Type B pancreatic cell (in vitro differentiated cells): ENCODE measurements at regions not wholly inside any gene's neighbourhood (a gene's known extent, or its start where the extent isn't known, plus 50 kb on each side); places are given as distances from the start of the nearest gene placed in this dataset.

ENCODE experiments used
- DNase-seq: peaks from one replicate; pipeline ENCODE4 v3.0.0; 2021; ENCODE audit warnings: mixed read lengths; ENCODE audit not compliant: unreplicated experiment; ENCODE audit errors: extremely low spot score
- H3K27ac Mint-ChIP-seq: 2 replicates; pipeline ENCODE4 v1.8.0; 2021; ENCODE audit warnings: mild to moderate bottlenecking, mixed read lengths
- H3K27me3 Mint-ChIP-seq: 2 replicates; pipeline ENCODE4 v1.8.0; 2021; ENCODE audit warnings: mixed read lengths
- H3K36me3 Mint-ChIP-seq: 2 replicates; pipeline ENCODE4 v1.8.0; 2021; ENCODE audit warnings: mixed read lengths
- H3K4me1 Mint-ChIP-seq: one replicate; pipeline ENCODE4 v1.8.0; 2021; ENCODE audit warnings: mixed read lengths; ENCODE audit not compliant: unreplicated experiment
- H3K4me3 Mint-ChIP-seq: 2 replicates; pipeline ENCODE4 v1.8.0; 2021; ENCODE audit warnings: mild to moderate bottlenecking, mixed read lengths
- H3K9me3 Mint-ChIP-seq: 2 replicates; pipeline ENCODE4 v1.8.0; 2021; ENCODE audit warnings: mixed read lengths
- CTCF ChIP-seq: fragments of 200-600 bp; sonication (generic); conservative IDR thresholded peaks from 2 replicates; pipeline ENCODE4 v1.5.0; 2021; ENCODE audit warnings: antibody characterized with exemption, mild to moderate bottlenecking

DNA sequence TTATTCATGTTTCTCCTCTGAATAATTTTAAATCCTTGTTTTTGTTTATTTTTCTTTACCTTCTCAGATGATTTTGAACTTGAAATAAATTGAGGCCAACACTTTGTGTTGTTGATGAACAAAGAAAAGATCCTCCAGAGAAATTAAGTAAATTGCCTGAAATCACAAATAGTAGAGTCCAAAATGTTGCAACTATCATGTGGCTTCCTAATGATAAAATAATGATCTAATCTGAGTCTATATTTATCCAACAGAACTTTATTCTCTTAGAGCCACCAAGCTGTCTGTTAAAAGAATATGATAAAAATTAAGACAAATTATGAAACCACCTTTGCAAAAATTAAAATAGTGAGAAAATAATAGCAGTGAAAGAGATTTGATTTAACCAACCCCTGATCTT, 132.2 kb upstream of the SPEF2 start:
- H3K4me3 Mint-ChIP-seq: no peak overlapping the region
- H3K27ac Mint-ChIP-seq: no peak overlapping the region
- H3K9me3 Mint-ChIP-seq: no peaks in the 10 kb centered on the region
- no peaks in the 10 kb centered on the region for H3K27me3 Mint-ChIP-seq
- H3K4me1 Mint-ChIP-seq: peaks cover 12% of the 10 kb centered on the region
- no peak for DNase-seq
- TF ChIP-seq CTCF: no peak
- H3K36me3 Mint-ChIP-seq: no peaks in the 10 kb centered on the region

DNA sequence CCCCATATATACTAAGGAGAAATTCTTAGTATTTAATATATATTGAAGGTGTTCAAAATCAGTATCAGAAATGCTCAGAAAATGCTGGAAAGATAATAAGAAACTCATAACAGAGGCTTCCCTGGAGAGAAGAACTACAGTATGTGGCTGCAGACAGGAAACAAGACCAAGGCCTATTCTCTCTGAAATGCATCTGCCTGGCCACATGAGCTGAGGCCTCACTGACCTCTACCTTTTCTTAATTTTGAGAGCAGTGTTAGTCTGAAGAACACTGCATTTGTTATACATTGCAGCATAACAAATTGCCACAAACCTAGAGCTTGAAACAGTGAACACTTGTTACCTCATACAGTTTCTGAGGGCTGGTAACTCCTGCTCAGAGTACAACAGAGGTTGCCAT, 133.4 kb upstream of the SPEF2 start:
- Mint-ChIP-seq H3K9me3 (peaks cover under 1% of the 10 kb centered on the region), H3K4me3 (no peak overlapping the region), H3K27ac (no peak overlapping the region), H3K4me1 (peaks cover 15% of the 10 kb centered on the region), H3K36me3 (no peaks in the 10 kb centered on the region), H3K27me3 (no peaks in the 10 kb centered on the region)
- no peak for DNase-seq
- TF ChIP-seq CTCF: no peak

DNA sequence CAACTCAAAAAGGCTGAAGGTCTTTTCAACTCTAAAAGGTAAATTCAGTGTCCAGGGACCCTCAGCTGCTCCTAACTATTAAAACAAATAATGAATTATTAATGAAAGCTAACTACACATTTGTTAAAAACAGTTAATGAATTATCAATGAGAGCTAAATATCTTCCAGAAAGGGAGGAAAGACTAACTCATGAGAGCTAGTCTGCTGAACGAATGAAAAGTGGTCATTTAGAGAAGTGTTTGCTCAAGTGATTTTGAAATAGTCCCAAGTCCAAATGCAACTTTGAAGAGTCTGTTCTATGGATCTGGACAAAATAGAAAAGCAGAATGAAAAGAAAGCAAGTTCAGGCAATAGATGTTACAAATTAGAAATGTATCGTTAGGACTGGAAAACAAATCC, 133.9 kb upstream of the SPEF2 start:
- Mint-ChIP-seq H3K4me1 (peaks cover 19% of the 10 kb centered on the region), H3K9me3 (peaks cover 5% of the 10 kb centered on the region), H3K27me3 (no peaks in the 10 kb centered on the region), H3K4me3 (no peak overlapping the region), H3K27ac (no peak overlapping the region), H3K36me3 (no peaks in the 10 kb centered on the region)
- no peak for TF ChIP-seq CTCF
- no peak for DNase-seq

DNA sequence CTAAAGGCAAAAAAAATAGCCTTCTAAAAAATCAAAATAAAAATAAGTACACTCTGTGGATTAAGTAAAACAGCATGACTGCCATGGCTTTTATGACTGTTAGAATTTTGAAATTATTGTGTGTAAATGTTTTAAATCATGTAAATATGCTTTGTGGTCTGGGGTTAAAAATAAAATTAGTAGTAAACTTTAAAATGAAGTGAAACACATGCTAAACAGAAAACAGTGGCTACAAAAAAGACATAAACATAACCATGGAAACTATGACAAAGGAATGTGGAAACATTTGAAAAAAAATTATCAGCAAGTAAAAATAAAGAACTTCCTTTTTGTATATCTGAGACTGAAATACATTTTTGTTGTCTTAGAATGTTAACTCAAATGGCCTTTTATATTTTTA, 134.5 kb upstream of the SPEF2 start:
- peaks cover 19% of the 10 kb centered on the region for H3K4me1 Mint-ChIP-seq
- no peak overlapping the region for H3K4me3 Mint-ChIP-seq
- no peak overlapping the region for H3K27ac Mint-ChIP-seq
- peaks cover 5% of the 10 kb centered on the region for H3K9me3 Mint-ChIP-seq
- DNase-seq: no peak
- TF ChIP-seq CTCF: no peak
- H3K36me3 Mint-ChIP-seq: no peaks in the 10 kb centered on the region
- no peaks in the 10 kb centered on the region for H3K27me3 Mint-ChIP-seq

- no peak for DNase-seq
- Mint-ChIP-seq H3K36me3 (no peaks in the 10 kb centered on the region), H3K4me3 (no peak overlapping the region), H3K27ac (no peak overlapping the region), H3K4me1 (peaks cover 9% of the 10 kb centered on the region), H3K27me3 (no peaks in the 10 kb centered on the region), H3K9me3 (peaks cover 5% of the 10 kb centered on the region)
- TF ChIP-seq CTCF: no peak
Measured at GRCh38 chr5:35482167-35482755, 135.4 kb upstream of the SPEF2 start.
